BLaER1 treated with 17β-estradiol and CSF1 and Interleukin-3, amounts not matched to agents 10 nM and 100 nM (cell line): ENCODE measurements at regions not wholly inside any gene's neighbourhood (a gene's known extent, or its start where the extent isn't known, plus 50 kb on each side); places are given as distances from the start of the nearest gene placed in this dataset.
"Not testable (repeated sequence)": the region's sequence is repeated elsewhere in the genome, so short reads cannot be mapped to it uniquely, and the experiment has no call there.

Experiments used
- H3K27ac ChIP-seq, 11 experiments: shearing (Covaris generic); formaldehyde crosslinking; 2 replicates each; pipeline ENCODE4 v1.8.1; 2022
- H3K27me3 ChIP-seq, 11 experiments: shearing (Covaris generic); formaldehyde crosslinking; 2 replicates each; pipeline ENCODE4 v1.8.1; 2022
- H3K36me3 ChIP-seq, 11 experiments: shearing (Covaris generic); formaldehyde crosslinking; 2 replicates each; pipeline ENCODE4 v1.8.1; 2022
- H3K4me1 ChIP-seq, 10 experiments: shearing (Covaris generic); formaldehyde crosslinking; 2 replicates each; pipeline ENCODE4 v1.8.1; 2022
- H3K4me2 ChIP-seq, 11 experiments: shearing (Covaris generic); formaldehyde crosslinking; 2 replicates each; pipeline ENCODE4 v1.8.1; 2022
- H3K4me3 ChIP-seq, 10 experiments: shearing (Covaris generic); formaldehyde crosslinking; 2 replicates each; pipeline ENCODE4 v1.8.1; 2022
- H3K9ac ChIP-seq, 11 experiments: shearing (Covaris generic); formaldehyde crosslinking; 2 replicates each; pipeline ENCODE4 v1.8.1; 2022
- H3K9me3 ChIP-seq, 11 experiments: shearing (Covaris generic); formaldehyde crosslinking; replicated peaks in 1 of 11; 2 replicates each; pipeline ENCODE4 v1.8.1; 2022
- H4K20me1 ChIP-seq, 11 experiments: shearing (Covaris generic); formaldehyde crosslinking; 2 replicates each; pipeline ENCODE4 v1.8.1; 2022
- Cebpa-rat ChIP-seq, 11 experiments: shearing (Covaris generic); IDR thresholded peaks; 2 replicates each; pipeline ENCODE4 v1.8.1; 2022

GRCh38 chr4:159776961-159777360 lies 674.1 kb downstream of the RAPGEF2 start:
- H3K9me3 ChIP-seq = no peaks in the 10 kb centered on the region
- TF ChIP-seq Cebpa-rat (IDR thresholded peaks at IDR 0.05) = no peak
- H3K27me3 ChIP-seq = no peaks in the 10 kb centered on the region
- no peaks in the 10 kb centered on the region for H3K4me1 ChIP-seq
- H3K4me3 ChIP-seq = no peak overlapping the region
- H3K27ac ChIP-seq = no peak overlapping the region
- H3K9ac ChIP-seq = no peak overlapping the region
- no peaks in the 10 kb centered on the region for H3K36me3 ChIP-seq
- H4K20me1 ChIP-seq = no peaks in the 10 kb centered on the region
- no peak overlapping the region for H3K4me2 ChIP-seq

- no peak for TF ChIP-seq Cebpa-rat (IDR thresholded peaks at IDR 0.05)
- Histone ChIP-seq H3K4me3 (no peak overlapping the region), H3K4me1 (no peaks in the 10 kb centered on the region), H3K9me3 (no peaks in the 10 kb centered on the region), H3K9ac (no peak overlapping the region), H3K27me3 (no peaks in the 10 kb centered on the region), H3K27ac (no peak overlapping the region), H4K20me1 (no peaks in the 10 kb centered on the region), H3K36me3 (no peaks in the 10 kb centered on the region), H3K4me2 (no peak overlapping the region; a peak in 1 of 22 replicates)
Measured at GRCh38 chr4:159777689-159778088, 674.8 kb downstream of the RAPGEF2 start.

GRCh38 chr4:159778298-159778697 lies 675.4 kb downstream of the RAPGEF2 start:
- TF ChIP-seq Cebpa-rat (IDR thresholded peaks at IDR 0.05) = no peak
- H3K9me3 ChIP-seq = no peaks in the 10 kb centered on the region
- H3K9ac ChIP-seq = no peak overlapping the region
- H3K4me3 ChIP-seq = no peak overlapping the region
- no peak overlapping the region; a peak in 1 of 22 replicates for H3K4me2 ChIP-seq
- H3K27me3 ChIP-seq = no peaks in the 10 kb centered on the region
- H3K36me3 ChIP-seq = no peaks in the 10 kb centered on the region
- H4K20me1 ChIP-seq = no peaks in the 10 kb centered on the region
- H3K4me1 ChIP-seq = no peaks in the 10 kb centered on the region
- no peak overlapping the region for H3K27ac ChIP-seq

GRCh38 chr4:159779716-159780115 lies 676.8 kb downstream of the RAPGEF2 start:
- no peak for TF ChIP-seq Cebpa-rat (IDR thresholded peaks at IDR 0.05)
- Histone ChIP-seq H4K20me1 (no peaks in the 10 kb centered on the region), H3K27me3 (no peaks in the 10 kb centered on the region), H3K9me3 (no peaks in the 10 kb centered on the region), H3K36me3 (no peaks in the 10 kb centered on the region), H3K4me1 (no peaks in the 10 kb centered on the region), H3K4me3 (no peak overlapping the region), H3K4me2 (no peak overlapping the region), H3K27ac (no peak overlapping the region), H3K9ac (no peak overlapping the region)

- no peak for TF ChIP-seq Cebpa-rat (IDR thresholded peaks at IDR 0.05)
- no peaks in the 10 kb centered on the region for H3K9me3 ChIP-seq
- H3K4me2 ChIP-seq = no peak overlapping the region
Measured at GRCh38 chr4:159780196-159780922, 677.5 kb downstream of the RAPGEF2 start.

GRCh38 chr4:159787901-159788300 lies 685.0 kb downstream of the RAPGEF2 start:
- Histone ChIP-seq H3K4me1 (no peaks in the 10 kb centered on the region), H3K36me3 (no peaks in the 10 kb centered on the region), H3K27ac (no peak overlapping the region), H3K4me2 (no peak overlapping the region), H3K4me3 (no peak overlapping the region), H3K9ac (no peak overlapping the region), H3K27me3 (no peaks in the 10 kb centered on the region), H3K9me3 (peaks cover 0 to 5% (median 0%) of the 10 kb centered on the region in 11 experiments; a peak in 1 of 22 replicates), H4K20me1 (no peaks in the 10 kb centered on the region)
- no peak for TF ChIP-seq Cebpa-rat (IDR thresholded peaks at IDR 0.05)

More at GRCh38 chr4:159780196-159780922, 677.5 kb downstream of the RAPGEF2 start:
- H4K20me1 ChIP-seq = no peaks in the 10 kb centered on the region
- H3K4me3 ChIP-seq = no peak overlapping the region
- H3K36me3 ChIP-seq = no peaks in the 10 kb centered on the region
- H3K27me3 ChIP-seq = no peaks in the 10 kb centered on the region
- H3K27ac ChIP-seq = no peak overlapping the region
- H3K4me1 ChIP-seq = no peaks in the 10 kb centered on the region
- no peak overlapping the region for H3K9ac ChIP-seq

- Histone ChIP-seq H3K27me3 (no peaks in the 10 kb centered on the region), H3K4me3 (no peak overlapping the region), H3K4me1 (no peaks in the 10 kb centered on the region), H3K36me3 (no peaks in the 10 kb centered on the region), H3K27ac (no peak overlapping the region), H4K20me1 (no peaks in the 10 kb centered on the region), H3K9ac (no peak overlapping the region), H3K4me2 (no peak overlapping the region), H3K9me3 (peaks cover 0 to under 1% (median 0%) of the 10 kb centered on the region in 11 experiments; a peak in 1 of 22 replicates)
- no peak for TF ChIP-seq Cebpa-rat (IDR thresholded peaks at IDR 0.05)
Measured at GRCh38 chr4:159791334-159791733, 688.5 kb downstream of the RAPGEF2 start.

- not testable (repeated sequence) for H3K36me3 ChIP-seq, H3K9me3 ChIP-seq, H3K4me2 ChIP-seq, H3K27ac ChIP-seq, H3K9ac ChIP-seq, H3K27me3 ChIP-seq, H3K4me1 ChIP-seq, H3K4me3 ChIP-seq, H4K20me1 ChIP-seq
Measured at GRCh38 chr4:159804592-159804991, 701.7 kb downstream of the RAPGEF2 start.

GRCh38 chr4:159823743-159824142 lies 720.9 kb downstream of the RAPGEF2 start:
- H3K4me2 ChIP-seq = peak overlapping the region in 3 of 11 experiments; percentile 5 to 19 (median 17); a peak in 3 of 22 replicates
- TF ChIP-seq Cebpa-rat (IDR thresholded peaks at IDR 0.05) = no peak

GRCh38 chr4:159828687-159829086 lies 725.8 kb downstream of the RAPGEF2 start:
- Histone ChIP-seq H3K4me3 (no peak overlapping the region), H3K27me3 (no peaks in the 10 kb centered on the region), H3K27ac (no peak overlapping the region), H3K4me1 (peaks cover 0 to 6% (median 0%) of the 10 kb centered on the region in 10 experiments; a peak in 5 of 20 replicates), H3K9me3 (no peaks in the 10 kb centered on the region), H4K20me1 (no peaks in the 10 kb centered on the region), H3K36me3 (no peaks in the 10 kb centered on the region), H3K9ac (no peak overlapping the region), H3K4me2 (no peak overlapping the region)
- no peak for TF ChIP-seq Cebpa-rat (IDR thresholded peaks at IDR 0.05)

More at GRCh38 chr4:159823743-159824142, 720.9 kb downstream of the RAPGEF2 start:
- Histone ChIP-seq H3K27ac (no peak overlapping the region), H3K9me3 (no peaks in the 10 kb centered on the region), H3K4me3 (no peak overlapping the region), H3K36me3 (no peaks in the 10 kb centered on the region), H3K27me3 (no peaks in the 10 kb centered on the region), H3K9ac (no peak overlapping the region), H3K4me1 (peaks cover 0 to 12% (median 0%) of the 10 kb centered on the region in 10 experiments; a peak in 5 of 20 replicates), H4K20me1 (no peaks in the 10 kb centered on the region)
